ENCODE measurements at regions not wholly inside any gene's neighbourhood (a gene's known extent, or its start where the extent isn't known, plus 50 kb on each side); places are given as distances from the start of the nearest gene placed in this dataset.
"Not testable (repeated sequence)": the region's sequence is repeated elsewhere in the genome, so short reads cannot be mapped to it uniquely, and the experiment has no call there.

GRCh38 chr7:82501346-82501745, 57.8 kb upstream of the CACNA2D1 start:
- no peak for TF ChIP-seq CTCF (conservative IDR thresholded peaks at IDR 0.05; ENCODE audit: low read depth, low read length)
- no peak for DNase-seq (ENCODE audit: low read depth)

DNA sequence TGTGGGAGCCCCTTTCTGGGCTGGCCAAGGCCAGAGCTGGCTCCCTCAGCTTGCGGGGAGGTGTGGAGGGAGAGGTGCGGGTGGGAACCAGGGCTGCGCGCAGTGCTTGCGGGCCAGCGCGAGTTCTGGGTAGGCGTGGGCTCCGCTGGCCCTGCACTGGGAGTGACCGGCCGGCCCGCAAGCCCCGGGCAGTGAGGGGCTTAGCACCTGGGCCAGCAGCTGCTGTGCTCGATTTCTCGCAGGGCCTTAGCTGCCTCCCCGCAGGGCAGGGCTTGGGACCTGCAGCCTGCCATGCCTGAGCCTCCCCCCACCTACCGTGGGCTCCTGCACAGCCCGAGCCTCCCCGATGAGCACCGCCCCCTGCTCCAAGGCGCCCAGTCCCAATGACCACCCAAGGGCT, 56.0 kb upstream of the CACNA2D1 start:
- DNase-seq (ENCODE audit: low read depth): not testable (repeated sequence)

More at GRCh38 chr7:82501346-82501745, 57.8 kb upstream of the CACNA2D1 start:
- H3K4me3 ChIP-seq (ENCODE audit: low read length): no peak overlapping the region

DNA sequence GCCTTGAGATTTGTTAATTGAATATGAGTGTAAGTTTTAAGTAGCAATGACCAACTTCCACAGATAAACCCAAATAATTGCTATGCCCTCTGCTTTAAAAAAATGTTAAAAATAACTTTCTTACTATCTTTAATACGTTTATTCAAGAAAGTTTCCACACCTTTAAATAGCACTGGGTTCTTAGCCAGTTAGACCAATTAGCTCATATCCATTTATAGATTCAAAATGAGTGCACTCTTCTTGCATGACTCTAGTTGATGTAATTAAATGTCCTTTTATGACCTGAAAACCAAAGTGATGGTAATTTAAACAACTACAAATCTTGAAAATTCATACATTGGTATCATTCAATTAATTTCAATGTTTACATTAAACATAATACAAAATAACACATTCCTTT, 50.8 kb upstream of the CACNA2D1 start:
- no peak overlapping the region for H3K4me3 ChIP-seq (ENCODE audit: low read length)
- DNase-seq (ENCODE audit: low read depth): no peak
- no peak for TF ChIP-seq CTCF (conservative IDR thresholded peaks at IDR 0.05; ENCODE audit: low read depth, low read length)

More for the DNA sequence above, 56.0 kb upstream of the CACNA2D1 start:
- H3K4me3 ChIP-seq (ENCODE audit: low read length): not testable (repeated sequence)
